ENCODE measurements at regions not wholly inside any gene's neighbourhood (a gene's known extent, or its start where the extent isn't known, plus 50 kb on each side); places are given as distances from the start of the nearest gene placed in this dataset.

DNA sequence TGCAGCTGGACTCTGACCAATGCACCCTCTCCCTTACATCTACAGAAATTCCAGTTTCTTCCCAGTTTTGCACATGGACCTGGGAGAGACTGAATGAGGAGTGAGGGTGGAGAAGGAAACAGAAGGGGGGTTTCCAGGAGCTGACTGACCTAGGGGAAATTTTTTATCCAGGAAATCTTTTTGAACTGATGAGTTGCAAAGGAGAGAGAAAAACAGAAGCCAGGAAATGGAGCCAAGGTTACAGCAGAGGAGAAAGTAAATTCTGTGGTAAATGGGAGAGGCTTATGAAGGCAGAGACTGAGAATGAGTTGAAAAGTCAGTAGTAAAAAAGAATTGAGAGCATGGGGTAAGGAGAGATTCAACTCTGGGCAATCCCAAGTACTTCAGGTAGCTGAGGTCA is 192.8 kb downstream of the SMIM20 start:
- H3K4me3 ChIP-seq (ENCODE audit: low read depth, low read length) = no peak overlapping the region
- DNase-seq = no peak
- no peaks in the 10 kb centered on the region for H3K36me3 ChIP-seq
- no peaks in the 10 kb centered on the region for H3K27me3 ChIP-seq (ENCODE audit: insufficient read depth, low read depth, severe bottlenecking)
- H3K27ac ChIP-seq = no peak overlapping the region
- peaks cover 6% of the 10 kb centered on the region for H3K9me3 ChIP-seq (ENCODE audit: severe bottlenecking)
- no peak for TF ChIP-seq CTCF (IDR thresholded peaks at IDR 0.05; ENCODE audit: low read depth, low read length)

DNA sequence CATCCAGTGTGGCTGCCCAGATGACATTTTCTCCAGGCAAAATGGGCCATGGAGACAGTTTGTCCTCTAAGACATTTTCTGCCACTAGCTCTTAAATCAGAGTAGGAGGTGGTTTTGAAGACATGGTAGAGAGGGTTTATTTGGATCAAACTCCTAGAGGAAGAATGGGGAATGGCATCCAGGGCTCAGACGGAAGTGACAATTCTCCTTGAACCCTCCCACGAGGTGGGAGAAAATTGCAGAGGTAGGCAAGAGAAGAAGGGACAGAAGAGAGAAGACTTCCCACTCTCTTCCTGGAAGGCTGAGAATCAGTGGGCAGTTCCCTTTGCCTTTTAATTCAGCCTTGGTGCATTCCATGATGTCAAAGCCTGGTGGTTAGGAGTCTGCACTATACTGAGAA is 194.0 kb downstream of the SMIM20 start:
- DNase-seq = no peak
- H3K9me3 ChIP-seq (ENCODE audit: severe bottlenecking) = peaks cover 9% of the 10 kb centered on the region

DNA sequence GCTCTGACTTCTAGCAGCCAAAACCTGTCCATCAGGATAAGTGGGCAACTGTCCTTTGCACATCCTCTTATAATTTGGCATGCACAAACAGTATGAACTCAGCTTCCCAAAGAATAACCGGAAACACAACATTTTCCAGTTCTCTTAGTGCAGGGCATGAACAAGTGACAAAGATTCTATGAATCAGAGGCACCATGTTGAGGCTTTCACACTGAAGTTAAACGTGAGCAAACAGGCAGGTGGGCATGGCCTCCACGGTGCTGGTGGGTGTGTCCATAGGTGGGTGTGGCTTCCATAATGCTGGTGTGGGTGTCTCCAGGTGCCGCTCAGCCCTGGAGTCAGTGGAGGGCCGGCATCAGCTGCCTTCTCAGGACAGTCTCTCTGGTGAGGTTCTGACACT is 196.5 kb downstream of the SMIM20 start:
- Histone ChIP-seq H3K27me3 (ENCODE audit: insufficient read depth, low read depth, severe bottlenecking) (no peaks in the 10 kb centered on the region), H3K4me3 (ENCODE audit: low read depth, low read length) (no peak overlapping the region), H3K36me3 (no peaks in the 10 kb centered on the region), H3K27ac (no peak overlapping the region), H3K9me3 (ENCODE audit: severe bottlenecking) (peaks cover 18% of the 10 kb centered on the region)
- DNase-seq = no peak
- TF ChIP-seq CTCF (IDR thresholded peaks at IDR 0.05; ENCODE audit: low read depth, low read length) = no peak

More for the DNA sequence above, 194.0 kb downstream of the SMIM20 start:
- no peak overlapping the region for H3K27ac ChIP-seq
- peak; percentile 10; the same call in 1 of the 2 replicates for TF ChIP-seq CTCF (IDR thresholded peaks at IDR 0.05; ENCODE audit: low read depth, low read length)
- H3K4me3 ChIP-seq (ENCODE audit: low read depth, low read length) = no peak overlapping the region
- no peaks in the 10 kb centered on the region for H3K36me3 ChIP-seq
- H3K27me3 ChIP-seq (ENCODE audit: insufficient read depth, low read depth, severe bottlenecking) = no peaks in the 10 kb centered on the region

GRCh38 chr4:26113339-26113940 is 199.4 kb downstream of the SMIM20 start:
- TF ChIP-seq CTCF (IDR thresholded peaks at IDR 0.05; ENCODE audit: low read depth, low read length) = no peak
- no peak for DNase-seq
- Histone ChIP-seq H3K27ac (no peak overlapping the region), H3K27me3 (ENCODE audit: insufficient read depth, low read depth, severe bottlenecking) (no peaks in the 10 kb centered on the region), H3K36me3 (no peaks in the 10 kb centered on the region), H3K9me3 (ENCODE audit: severe bottlenecking) (peaks cover 18% of the 10 kb centered on the region), H3K4me3 (ENCODE audit: low read depth, low read length) (no peak overlapping the region)

- H3K9me3 ChIP-seq (ENCODE audit: severe bottlenecking) = peaks cover 18% of the 10 kb centered on the region
- H3K4me3 ChIP-seq (ENCODE audit: low read depth, low read length) = no peak overlapping the region
- H3K36me3 ChIP-seq = no peaks in the 10 kb centered on the region
- DNase-seq = no peak
- H3K27me3 ChIP-seq (ENCODE audit: insufficient read depth, low read depth, severe bottlenecking) = no peaks in the 10 kb centered on the region
- H3K27ac ChIP-seq = no peak overlapping the region
- no peak for TF ChIP-seq CTCF (IDR thresholded peaks at IDR 0.05; ENCODE audit: low read depth, low read length)
Measured at GRCh38 chr4:26116057-26116456, 202.0 kb downstream of the SMIM20 start.
